Psoas muscle (tissue), 7 donors: ENCODE measurements at regions not wholly inside any gene's neighbourhood (a gene's known extent, or its start where the extent isn't known, plus 50 kb on each side); places are given as distances from the start of the nearest gene placed in this dataset.

Source experiments
- ATAC-seq, 4 donors: fragments of 200-7000 bp; cut with Tn5 transposase; one replicate each; pipeline ENCODE4 v1.9.1; 2020; ENCODE audit warnings: moderate library complexity in 3 of 4, mild to moderate bottlenecking in 2 of 4
- DNase-seq, 2 donors: peaks; one replicate each; pipeline ENCODE4 v3.0.0-alpha.2; 2020
- H3K27ac ChIP-seq: fragments of 200-600 bp; one replicate; pipeline ENCODE4 v1.8.0; 2022
- H3K27me3 ChIP-seq, 3 donors: fragments of 200-600 bp in 1 of 3; one replicate each; pipeline versions ENCODE4 v1.6.1 to v1.8.0; 2013 to 2022; ENCODE audit warnings: low read length in 2 of 3, mild to moderate bottlenecking in 2 of 3, moderate library complexity in 1 of 3; ENCODE audit not compliant: insufficient read depth in 3 of 3
- H3K36me3 ChIP-seq, 2 donors: fragments of 200-600 bp in 1 of 2; one replicate each; pipeline versions ENCODE4 v1.6.1 to v1.8.0; 2013 to 2022; ENCODE audit warnings: low read depth in 1 of 2, mild to moderate bottlenecking in 1 of 2, moderate library complexity in 1 of 2; ENCODE audit not compliant: insufficient read depth in 1 of 2
- H3K4me1 ChIP-seq: fragments of 200-600 bp; one replicate; pipeline ENCODE4 v1.8.0; 2022
- H3K4me3 ChIP-seq: fragments of 200-600 bp; one replicate; pipeline ENCODE4 v1.8.0; 2022; ENCODE audit warnings: mild to moderate bottlenecking
- H3K9me3 ChIP-seq: fragments of 200-600 bp; one replicate; pipeline ENCODE4 v1.8.0; 2022
- WGBS, 3 donors: extraction: QIAGEN DNeasy Blood & Tissue Kit; methylation state at CpG; one replicate each; pipeline versions ENCODE4 v1.1.6 to v1.1.7; 2013; 5-methylcytosine and 5-hydroxymethylcytosine counted together
- intact Hi-C, 2 donors: fragments of 100-400 bp; cut with DNase I; formaldehyde crosslinking; loops; one replicate each; pipeline versions ENCODE4 v1.11.0 to v1.14.2; 2022
- TF ChIP-seq, protein P1 (sequence below): fragments of 200-600 bp; IDR thresholded peaks from one replicate; pipeline ENCODE4 v1.8.0; 2022; ENCODE audit warnings: antibody characterized with exemption
- donor health status: healthy with polysubstance abuse.
- donor health status: DM: no; HTN: no; CAD: no; lungs with moderate emphysema.
- donor health status: Bipolar disorder and iron deficiency.
- donor health status: healthy.
- donor health status: DM: yes; HTN: yes; CAD: no.
- donor health status: DM: no; HTN: no; CAD: no.
- donor health status: DM: yes; HTN: yes; CAD: no.

DNA sequence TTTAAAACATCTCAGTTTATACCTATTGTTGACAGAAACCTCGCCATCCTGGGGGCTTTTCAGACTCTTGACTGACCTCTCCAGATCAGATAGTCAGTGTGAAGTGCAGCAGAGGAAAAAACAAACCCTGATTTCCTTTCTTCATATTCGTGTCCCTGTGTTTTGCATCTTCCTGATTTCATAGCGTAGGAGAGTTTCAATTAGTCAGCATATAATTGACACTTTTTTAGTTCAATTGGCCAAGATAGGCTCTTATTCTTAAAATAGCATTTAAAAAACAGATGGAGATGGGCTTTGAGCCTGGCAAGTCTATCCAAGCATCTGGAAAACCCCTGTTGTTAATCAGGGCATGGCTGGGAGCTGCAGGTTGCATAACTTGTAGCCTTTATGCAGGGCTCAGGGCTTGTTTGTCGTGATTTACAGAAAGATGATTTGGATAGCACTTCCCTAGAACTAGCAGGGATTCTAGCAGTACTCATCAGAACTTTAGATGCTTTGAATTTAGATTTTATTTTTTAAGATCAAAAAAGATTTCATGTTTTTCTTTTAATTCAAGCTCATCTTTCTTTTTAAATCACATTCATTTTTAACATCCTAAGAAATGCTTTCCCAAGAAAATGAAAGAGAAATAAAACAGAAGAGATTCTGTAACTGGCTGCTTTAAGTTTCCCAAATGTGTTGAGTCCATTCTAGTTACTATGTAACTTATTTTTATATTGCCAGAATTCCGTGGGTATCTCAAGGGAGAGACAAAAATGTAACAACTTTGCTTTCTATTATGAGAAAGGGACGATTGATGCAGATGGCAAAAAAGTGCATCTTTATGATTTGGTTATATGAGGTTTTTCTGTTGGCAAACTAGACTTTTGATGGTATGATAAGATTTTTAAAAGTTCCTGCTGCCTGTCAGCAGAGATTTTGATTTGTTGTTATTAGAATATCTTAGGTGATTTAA is 270.8 kb upstream of the FZD8 start:
- ATAC-seq (no peak), DNase-seq (no peak)
- Histone ChIP-seq H3K27ac (no peak overlapping the region), H3K27me3 (no peaks in the 10 kb centered on the region), H3K4me3 (no peak overlapping the region), H3K36me3 (no peaks in the 10 kb centered on the region), H3K4me1 (no peaks in the 10 kb centered on the region), H3K9me3 (no peaks in the 10 kb centered on the region)
- intact Hi-C loops: no loop called here
- TF ChIP-seq, protein P1, sequence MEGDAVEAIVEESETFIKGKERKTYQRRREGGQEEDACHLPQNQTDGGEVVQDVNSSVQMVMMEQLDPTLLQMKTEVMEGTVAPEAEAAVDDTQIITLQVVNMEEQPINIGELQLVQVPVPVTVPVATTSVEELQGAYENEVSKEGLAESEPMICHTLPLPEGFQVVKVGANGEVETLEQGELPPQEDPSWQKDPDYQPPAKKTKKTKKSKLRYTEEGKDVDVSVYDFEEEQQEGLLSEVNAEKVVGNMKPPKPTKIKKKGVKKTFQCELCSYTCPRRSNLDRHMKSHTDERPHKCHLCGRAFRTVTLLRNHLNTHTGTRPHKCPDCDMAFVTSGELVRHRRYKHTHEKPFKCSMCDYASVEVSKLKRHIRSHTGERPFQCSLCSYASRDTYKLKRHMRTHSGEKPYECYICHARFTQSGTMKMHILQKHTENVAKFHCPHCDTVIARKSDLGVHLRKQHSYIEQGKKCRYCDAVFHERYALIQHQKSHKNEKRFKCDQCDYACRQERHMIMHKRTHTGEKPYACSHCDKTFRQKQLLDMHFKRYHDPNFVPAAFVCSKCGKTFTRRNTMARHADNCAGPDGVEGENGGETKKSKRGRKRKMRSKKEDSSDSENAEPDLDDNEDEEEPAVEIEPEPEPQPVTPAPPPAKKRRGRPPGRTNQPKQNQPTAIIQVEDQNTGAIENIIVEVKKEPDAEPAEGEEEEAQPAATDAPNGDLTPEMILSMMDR: no peak
- 19 to 28% (median 21%) methylated on average over 6 of the region's 6 CpGs for WGBS, 3 donors

DNA sequence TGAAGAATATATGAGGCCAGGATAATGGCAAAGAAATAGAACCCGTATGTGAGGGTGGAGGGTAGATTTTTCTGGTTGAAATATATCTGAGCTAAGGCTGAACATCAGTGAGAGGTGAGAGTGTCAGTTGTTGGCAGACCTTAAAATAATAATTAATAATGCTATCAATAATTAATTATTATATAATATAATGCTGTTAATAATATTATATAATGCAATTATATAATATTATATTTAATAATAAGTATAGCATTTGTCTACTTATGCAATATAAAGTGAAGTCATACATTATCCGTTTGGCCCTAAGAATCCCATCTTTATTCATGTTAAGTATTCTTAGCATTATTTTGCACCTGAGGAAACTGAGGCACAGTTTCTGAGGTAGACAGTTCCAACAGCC is 269.9 kb upstream of the FZD8 start:
- no peak overlapping the region for H3K27ac ChIP-seq
- no peaks in the 10 kb centered on the region for H3K36me3 ChIP-seq
- H3K27me3 ChIP-seq: no peaks in the 10 kb centered on the region
- H3K4me3 ChIP-seq: no peak overlapping the region
- intact Hi-C loops: no loop called here
- WGBS, 3 donors: 84 to 98% (median 94%) methylated on average over 2 of the region's 2 CpGs
- ATAC-seq (no peak), DNase-seq (no peak)
- TF ChIP-seq, protein P1: no peak
- H3K9me3 ChIP-seq: no peaks in the 10 kb centered on the region
- no peaks in the 10 kb centered on the region for H3K4me1 ChIP-seq

DNA sequence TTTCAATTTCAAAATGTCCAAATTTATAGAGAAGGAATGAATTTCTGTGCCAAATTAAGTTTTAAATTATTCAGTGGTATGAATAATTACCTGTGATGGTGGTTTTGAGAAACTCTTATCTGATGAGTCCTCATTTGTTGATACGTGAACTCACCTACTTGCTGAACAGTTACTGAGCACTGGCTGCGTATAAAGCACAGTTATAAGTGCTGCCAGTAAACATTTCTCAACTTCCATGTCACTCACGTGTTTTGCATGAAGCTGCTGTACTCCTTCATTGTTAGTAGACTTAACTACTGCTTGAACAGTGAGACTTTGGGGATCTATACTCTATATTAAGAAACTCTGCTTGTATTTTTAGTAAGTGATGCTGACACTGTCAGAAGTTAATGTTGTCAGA is 269.1 kb upstream of the FZD8 start:
- H3K9me3 ChIP-seq: no peaks in the 10 kb centered on the region
- DNase-seq (no peak), ATAC-seq (no peak)
- no peaks in the 10 kb centered on the region for H3K27me3 ChIP-seq
- intact Hi-C loops: no loop called here
- no peaks in the 10 kb centered on the region for H3K4me1 ChIP-seq
- no peak overlapping the region for H3K27ac ChIP-seq
- whole genome bisulfite sequencing, 3 donors: 78 to 93% (median 82%) methylated on average over 3 of the region's 3 CpGs
- TF ChIP-seq, protein P1: no peak
- no peaks in the 10 kb centered on the region for H3K36me3 ChIP-seq
- no peak overlapping the region for H3K4me3 ChIP-seq

DNA sequence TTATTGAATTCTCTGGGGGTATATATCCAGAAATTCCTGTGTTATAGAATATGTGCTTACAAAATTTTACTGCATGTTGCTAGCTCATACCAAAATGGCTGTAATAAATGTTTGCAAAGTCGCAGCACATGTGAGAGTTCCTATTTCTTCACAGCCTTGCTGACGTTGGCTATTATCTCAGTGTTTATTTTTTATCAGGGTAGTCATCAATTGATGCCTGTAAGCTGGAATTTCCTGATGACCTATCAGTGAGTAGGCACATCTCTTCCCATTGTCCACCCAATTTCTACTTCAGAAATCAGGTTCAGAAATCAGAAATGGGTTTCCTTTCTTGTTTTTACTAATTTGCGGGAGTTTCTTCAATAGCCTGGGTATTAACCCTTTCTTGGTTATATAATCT is 268.1 kb upstream of the FZD8 start:
- no peak for ATAC-seq
- intact Hi-C loops: no loop called here
- 60 to 66% (median 65%) methylated on average over 3 of the region's 3 CpGs for WGBS, 3 donors

More for the DNA sequence above, 268.1 kb upstream of the FZD8 start:
- no peak overlapping the region for H3K4me3 ChIP-seq
- H3K27me3 ChIP-seq: no peaks in the 10 kb centered on the region
- TF ChIP-seq, protein P1: no peak
- H3K36me3 ChIP-seq: no peaks in the 10 kb centered on the region
- no peak for DNase-seq
- H3K4me1 ChIP-seq: no peaks in the 10 kb centered on the region
- no peak overlapping the region for H3K27ac ChIP-seq
- no peaks in the 10 kb centered on the region for H3K9me3 ChIP-seq
